HCT116 (cell line): ENCODE measurements at regions not wholly inside any gene's neighbourhood (a gene's known extent, or its start where the extent isn't known, plus 50 kb on each side); places are given as distances from the start of the nearest gene placed in this dataset.

Source experiments
- CTCF ChIP-seq, 3 experiments: fragments of 200-600 bp in 1 of 3; sonication (generic) in 1 of 3; IDR thresholded peaks in 2 of 3; conservative IDR thresholded peaks in 1 of 3; 2 replicates each; pipeline ENCODE4 v1.5.1; 2012 to 2017; ENCODE audit warnings: low read depth in 2 of 3, low read length in 2 of 3, antibody characterized with exemption in 1 of 3, borderline replicate concordance in 1 of 3, control low read depth in 1 of 3, mild to moderate bottlenecking in 1 of 3, mixed read lengths in 1 of 3, mixed run types in 1 of 3, moderate library complexity in 1 of 3; ENCODE audit not compliant: insufficient read depth in 1 of 3
- EZH2 ChIP-seq: fragments of 200-600 bp; sonication (generic); IDR thresholded peaks from 2 replicates; pipeline ENCODE4 v1.6.1; 2017; ENCODE audit warnings: antibody characterized with exemption, mixed run types
- EZH2phosphoT487 ChIP-seq: fragments of 200-600 bp; IDR thresholded peaks from 2 replicates; pipeline ENCODE4 v1.6.1; 2018; ENCODE audit warnings: antibody characterized with exemption, borderline replicate concordance
- JUND ChIP-seq: IDR thresholded peaks from 2 replicates; pipeline ENCODE4 v1.6.1; 2012
- POLR2A ChIP-seq: IDR thresholded peaks from 2 replicates; pipeline ENCODE4 v1.7.0; 2011; ENCODE audit warnings: borderline replicate concordance; ENCODE audit not compliant: insufficient read depth, insufficient read length; ENCODE audit errors: extremely low read depth
- SRF ChIP-seq: IDR thresholded peaks from 2 replicates; pipeline ENCODE4 v1.6.1; 2012; ENCODE audit warnings: low read depth
- TCF7L2 ChIP-seq: IDR thresholded peaks from 2 replicates; pipeline ENCODE4 v1.7.0; 2011; ENCODE audit warnings: borderline replicate concordance, inconsistent platforms; ENCODE audit not compliant: insufficient read depth, insufficient read length; ENCODE audit errors: extremely low read depth

GRCh38 chr3:36175916-36176461 lies 204.3 kb upstream of the STAC start:
- TF ChIP-seq EZH2phosphoT487: no peak
- no peak for TF ChIP-seq SRF
- TF ChIP-seq POLR2A: no peak
- TF ChIP-seq CTCF (IDR thresholded peaks at IDR 0.05 in 2 of 3, conservative IDR thresholded peaks at IDR 0.05 in 1 of 3; ENCODE audit: borderline replicate concordance in 1 of 3, insufficient read depth in 1 of 3, low read depth in 2 of 3, low read length in 2 of 3): no peak
- no peak for TF ChIP-seq TCF7L2
- no peak for TF ChIP-seq EZH2
- TF ChIP-seq JUND: no peak
